ENCODE measurements at regions not wholly inside any gene's neighbourhood (a gene's known extent, or its start where the extent isn't known, plus 50 kb on each side); places are given as distances from the start of the nearest gene placed in this dataset.

GRCh38 chr4:41443340-41444079 lies 94.4 kb upstream of the LIMCH1 start:
- no peak for TF ChIP-seq CTCF (conservative IDR thresholded peaks at IDR 0.05; ENCODE audit: low read depth in 2 of 2)
- TF ChIP-seq POLR2AphosphoS5 (IDR thresholded peaks at IDR 0.05; ENCODE audit: low read depth), result no peak
- no peak for TF ChIP-seq EZH2phosphoT487 (IDR thresholded peaks at IDR 0.05; ENCODE audit: unreplicated experiment)
